GM21825 (cell line): ENCODE measurements at regions not wholly inside any gene's neighbourhood (a gene's known extent, or its start where the extent isn't known, plus 50 kb on each side); places are given as distances from the start of the nearest gene placed in this dataset.
"Not testable (repeated sequence)": the region's sequence is repeated elsewhere in the genome, so short reads cannot be mapped to it uniquely, and the experiment has no call there.

Experiments
- ATAC-seq: cut with Tn5 transposase; IDR thresholded peaks from one replicate; pipeline ENCODE4 v1.9.1; 2021; ENCODE audit warnings: mild to moderate bottlenecking, moderate library complexity; ENCODE audit not compliant: unreplicated experiment

GRCh38 chr3:66629150-66629981 lies 128.5 kb upstream of the LRIG1 start:
- no peak for ATAC-seq

GRCh38 chr3:66629982-66630368 lies 129.2 kb upstream of the LRIG1 start:
- ATAC-seq: no peak

GRCh38 chr3:66633402-66634381 lies 132.9 kb upstream of the LRIG1 start:
- ATAC-seq: no peak

GRCh38 chr3:66638717-66639116 lies 137.9 kb upstream of the LRIG1 start:
- ATAC-seq: no peak

- ATAC-seq: no peak
These were observed 139.1 kb upstream of the LRIG1 start for GRCh38 chr3:66639809-66640356.

- ATAC-seq: no peak
These were observed 141.2 kb upstream of the LRIG1 start for GRCh38 chr3:66642019-66642418.

GRCh38 chr3:66642484-66642883 lies 141.7 kb upstream of the LRIG1 start:
- ATAC-seq: no peak

- no peak for ATAC-seq
These were observed 143.7 kb upstream of the LRIG1 start for GRCh38 chr3:66644549-66644948.

GRCh38 chr3:66648975-66649374 lies 148.2 kb upstream of the LRIG1 start:
- ATAC-seq: no peak

GRCh38 chr3:66651520-66651919 lies 150.7 kb upstream of the LRIG1 start:
- not testable (repeated sequence) for ATAC-seq

- not testable (repeated sequence) for ATAC-seq
These were observed 151.3 kb upstream of the LRIG1 start for GRCh38 chr3:66652100-66652499.

- no peak for ATAC-seq
These were observed 154.2 kb upstream of the LRIG1 start for GRCh38 chr3:66655044-66655443.

- ATAC-seq: no peak
These were observed 154.8 kb upstream of the LRIG1 start for GRCh38 chr3:66655671-66656070.

GRCh38 chr3:66656609-66657008 lies 155.8 kb upstream of the LRIG1 start:
- ATAC-seq: no peak

- no peak for ATAC-seq
These were observed 158.2 kb upstream of the LRIG1 start for GRCh38 chr3:66659056-66659455.

- no peak for ATAC-seq
These were observed 160.8 kb upstream of the LRIG1 start for GRCh38 chr3:66661628-66662027.

GRCh38 chr3:66662894-66663293 lies 162.1 kb upstream of the LRIG1 start:
- ATAC-seq: no peak

GRCh38 chr3:66665021-66665695 lies 164.3 kb upstream of the LRIG1 start:
- no peak for ATAC-seq

- ATAC-seq: no peak
These were observed 165.5 kb upstream of the LRIG1 start for GRCh38 chr3:66666362-66666761.

- ATAC-seq: no peak
These were observed 166.4 kb upstream of the LRIG1 start for GRCh38 chr3:66667263-66667662.

- no peak for ATAC-seq
These were observed 170.5 kb upstream of the LRIG1 start for GRCh38 chr3:66671291-66671690.
